Testis (tissue), 2 donors: ENCODE measurements at regions not wholly inside any gene's neighbourhood (a gene's known extent, or its start where the extent isn't known, plus 50 kb on each side); places are given as distances from the start of the nearest gene placed in this dataset.

Source experiments
- POLR2A ChIP-seq: fragments of 450-650 bp; IDR thresholded peaks from one replicate; pipeline ENCODE4 v1.6.1; 2017; ENCODE audit warnings: antibody characterized with exemption, mild to moderate bottlenecking, moderate library complexity
- TF ChIP-seq, protein P1 (sequence below), 3 experiments: fragments of 450-650 bp in 2 of 3; fragments of 200-600 bp in 1 of 3; sonication (generic) in 1 of 3; IDR thresholded peaks; one replicate each; pipeline ENCODE4 v1.5.1; 2016 to 2019; ENCODE audit warnings: antibody characterized with exemption in 3 of 3, mild to moderate bottlenecking in 2 of 3, moderate library complexity in 1 of 3

- TF ChIP-seq, protein P1, sequence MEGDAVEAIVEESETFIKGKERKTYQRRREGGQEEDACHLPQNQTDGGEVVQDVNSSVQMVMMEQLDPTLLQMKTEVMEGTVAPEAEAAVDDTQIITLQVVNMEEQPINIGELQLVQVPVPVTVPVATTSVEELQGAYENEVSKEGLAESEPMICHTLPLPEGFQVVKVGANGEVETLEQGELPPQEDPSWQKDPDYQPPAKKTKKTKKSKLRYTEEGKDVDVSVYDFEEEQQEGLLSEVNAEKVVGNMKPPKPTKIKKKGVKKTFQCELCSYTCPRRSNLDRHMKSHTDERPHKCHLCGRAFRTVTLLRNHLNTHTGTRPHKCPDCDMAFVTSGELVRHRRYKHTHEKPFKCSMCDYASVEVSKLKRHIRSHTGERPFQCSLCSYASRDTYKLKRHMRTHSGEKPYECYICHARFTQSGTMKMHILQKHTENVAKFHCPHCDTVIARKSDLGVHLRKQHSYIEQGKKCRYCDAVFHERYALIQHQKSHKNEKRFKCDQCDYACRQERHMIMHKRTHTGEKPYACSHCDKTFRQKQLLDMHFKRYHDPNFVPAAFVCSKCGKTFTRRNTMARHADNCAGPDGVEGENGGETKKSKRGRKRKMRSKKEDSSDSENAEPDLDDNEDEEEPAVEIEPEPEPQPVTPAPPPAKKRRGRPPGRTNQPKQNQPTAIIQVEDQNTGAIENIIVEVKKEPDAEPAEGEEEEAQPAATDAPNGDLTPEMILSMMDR (IDR thresholded peaks at IDR 0.05), result no peak
- no peak for TF ChIP-seq POLR2A
These were observed 197.1 kb downstream of the ABCC12 start for GRCh38 chr16:47958726-47959125.
